ENCODE measurements at regions not wholly inside any gene's neighbourhood (a gene's known extent, or its start where the extent isn't known, plus 50 kb on each side); places are given as distances from the start of the nearest gene placed in this dataset.

GRCh38 chr4:170990989-170991589 is 822.1 kb upstream of the GALNTL6 start:
- Mint-ChIP-seq H3K9me3 (peaks cover 31% of the 10 kb centered on the region), H3K4me1 (peaks cover 4% of the 10 kb centered on the region; the same call in 1 of the 2 replicates), H3K27ac (no peak overlapping the region), H3K36me3 (peaks cover 25% of the 10 kb centered on the region), H3K27me3 (ENCODE audit: low read depth) (no peaks in the 10 kb centered on the region), H3K4me3 (no peak overlapping the region)
- TF ChIP-seq SMAD3 (CRISPR knock-in tag; IDR thresholded peaks at IDR 0.05; ENCODE audit: borderline replicate concordance) (no peak), MXD4 (CRISPR knock-in tag; IDR thresholded peaks at IDR 0.05; ENCODE audit: borderline replicate concordance) (no peak), CTCF (IDR thresholded peaks at IDR 0.05) (peak; percentile 48), CBFB (CRISPR knock-in tag; IDR thresholded peaks at IDR 0.05; ENCODE audit: low read depth) (no peak), TEAD1 (CRISPR knock-in tag; IDR thresholded peaks at IDR 0.05) (no peak), ZNF121 (CRISPR knock-in tag; IDR thresholded peaks at IDR 0.05) (no peak), FOXJ3 (CRISPR knock-in tag; IDR thresholded peaks at IDR 0.05; ENCODE audit: borderline replicate concordance) (no peak)
- peak; percentile 99 for ATAC-seq
- ChIA-PET CTCF (interaction anchor here (0.6 to 2.3 kb wide), 21 partner anchors 11 to 1211 kb away, joined by 3 to 33 read pairs (median 5); no protein-coding TSS in a partner anchor), POLR2A (no interaction called here)
- peak; percentile 44 for DNase-seq (ENCODE audit: low spot score)

GRCh38 chr4:170988446-170988845 is 824.8 kb upstream of the GALNTL6 start:
- TF ChIP-seq, protein P1, sequence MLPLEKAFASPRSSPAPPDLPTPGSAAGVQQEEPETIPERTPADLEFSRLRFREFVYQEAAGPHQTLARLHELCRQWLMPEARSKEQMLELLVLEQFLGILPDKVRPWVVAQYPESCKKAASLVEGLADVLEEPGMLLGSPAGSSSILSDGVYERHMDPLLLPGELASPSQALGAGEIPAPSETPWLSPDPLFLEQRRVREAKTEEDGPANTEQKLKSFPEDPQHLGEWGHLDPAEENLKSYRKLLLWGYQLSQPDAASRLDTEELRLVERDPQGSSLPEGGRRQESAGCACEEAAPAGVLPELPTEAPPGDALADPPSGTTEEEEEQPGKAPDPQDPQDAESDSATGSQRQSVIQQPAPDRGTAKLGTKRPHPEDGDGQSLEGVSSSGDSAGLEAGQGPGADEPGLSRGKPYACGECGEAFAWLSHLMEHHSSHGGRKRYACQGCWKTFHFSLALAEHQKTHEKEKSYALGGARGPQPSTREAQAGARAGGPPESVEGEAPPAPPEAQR (CRISPR knock-in tag; IDR thresholded peaks at IDR 0.05) = no peak
- TF ChIP-seq FOXK1 (CRISPR knock-in tag; IDR thresholded peaks at IDR 0.05) (no peak), FOXJ3 (CRISPR knock-in tag; IDR thresholded peaks at IDR 0.05; ENCODE audit: borderline replicate concordance) (no peak), RORB (CRISPR knock-in tag; IDR thresholded peaks at IDR 0.05) (no peak), PRDM15 (CRISPR knock-in tag; IDR thresholded peaks at IDR 0.05) (no peak), AFF4 (CRISPR knock-in tag; IDR thresholded peaks at IDR 0.05; ENCODE audit: borderline replicate concordance) (no peak)
- Mint-ChIP-seq H3K27me3 (ENCODE audit: low read depth) (no peaks in the 10 kb centered on the region), H3K4me1 (peaks cover 4% of the 10 kb centered on the region; the same call in 1 of the 2 replicates), H3K9me3 (peaks cover 34% of the 10 kb centered on the region), H3K27ac (no peak overlapping the region), H3K36me3 (peaks cover 27% of the 10 kb centered on the region), H3K4me3 (no peak overlapping the region)
- ChIA-PET POLR2A (no interaction called here), CTCF (no interaction called here)
- ATAC-seq (no peak), DNase-seq (ENCODE audit: low spot score) (no peak)
